H1 (cell line): ENCODE measurements at regions not wholly inside any gene's neighbourhood (a gene's known extent, or its start where the extent isn't known, plus 50 kb on each side); places are given as distances from the start of the nearest gene placed in this dataset.

ENCODE experiments used
- CTCF ChIA-PET: fragments of 300-600 bp; sonication (Branson Sonifier 250); formaldehyde crosslinking; loops from one replicate; lab custom pipeline; 2021; ENCODE audit not compliant: partially characterized antibody; lab: Charles Lee
- POLR2A ChIA-PET: fragments of 300-600 bp; sonication (Branson Sonifier 250); formaldehyde crosslinking; loops from one replicate; lab custom pipeline; 2021; ENCODE audit warnings: inconsistent platforms; ENCODE audit not compliant: partially characterized antibody; lab: Charles Lee
- DNase-seq, 2 experiments: peaks; one replicate each; pipeline versions ENCODE4 v3.0.0 to v3.0.0-alpha.2; 2010 to 2022; ENCODE audit warnings: low spot score in 2 of 2, low read depth in 1 of 2, mixed read lengths in 1 of 2
- FAIRE-seq: peaks from 2 replicates; lab custom pipeline; 2011; peaks lifted over from hg19 to GRCh38; lab: Jason Lieb, UNC
- H2AFZ ChIP-seq: 2 replicates; pipeline ENCODE4 v1.8.1; 2012; ENCODE audit warnings: low read length, inconsistent platforms
- H2AK5ac ChIP-seq: 2 replicates; pipeline ENCODE4 v1.6.1; 2013; ENCODE audit warnings: low read depth, low read length
- H2BK120ac ChIP-seq: replicated peaks from 2 replicates; pipeline ENCODE3; 2013; ENCODE audit warnings: low read depth, low read length, inconsistent platforms
- H2BK12ac ChIP-seq: 2 replicates; pipeline ENCODE4 v1.6.1; 2013; ENCODE audit warnings: low read depth, low read length
- H2BK15ac ChIP-seq: 2 replicates; pipeline ENCODE4 v1.6.1; 2013; ENCODE audit warnings: low read length
- H2BK20ac ChIP-seq: 2 replicates; pipeline ENCODE4 v1.6.1; 2013; ENCODE audit warnings: low read length
- H2BK5ac ChIP-seq: 2 replicates; pipeline ENCODE4 v1.6.1; 2013; ENCODE audit warnings: low read depth, low read length
- H3K14ac ChIP-seq: 2 replicates; pipeline ENCODE4 v1.6.1; 2013; ENCODE audit warnings: inconsistent platforms; ENCODE audit not compliant: insufficient read length
- H3K18ac ChIP-seq: 2 replicates; pipeline ENCODE4 v1.6.1; 2013; ENCODE audit warnings: low read length; ENCODE audit errors: extremely low read depth
- H3K23ac ChIP-seq: 2 replicates; pipeline ENCODE4 v1.6.1; 2013; ENCODE audit warnings: inconsistent platforms; ENCODE audit not compliant: insufficient read length
- H3K23me2 ChIP-seq: 2 replicates; pipeline ENCODE4 v1.6.1; 2013; ENCODE audit warnings: low read depth, low read length
- H3K27ac ChIP-seq: 2 replicates; pipeline ENCODE4 v1.6.1; 2011; ENCODE audit warnings: low read depth, low read length, inconsistent platforms
- H3K27me3 ChIP-seq, 4 experiments: replicated peaks in 1 of 4; 1 replicate in 1 of 4; 2 replicates in 3 of 4; pipeline versions ENCODE4 v1.6.1 to v1.8.1; 2011 to 2013; ENCODE audit warnings: low read length in 3 of 4, mild to moderate bottlenecking in 3 of 4, inconsistent platforms in 2 of 4, mixed read lengths in 2 of 4, moderate library complexity in 1 of 4; ENCODE audit not compliant: control insufficient read depth in 3 of 4, insufficient read depth in 3 of 4; ENCODE audit errors: extremely low read depth in 1 of 4
- H3K36me3 ChIP-seq, 4 experiments: 2 replicates each; pipeline versions ENCODE4 v1.6.1 to v1.8.1; 2011 to 2013; ENCODE audit warnings: mild to moderate bottlenecking in 4 of 4, low read length in 3 of 4, moderate library complexity in 2 of 4, control low read depth in 1 of 4, inconsistent platforms in 1 of 4; ENCODE audit not compliant: insufficient read depth in 4 of 4, control insufficient read depth in 2 of 4
- H3K4ac ChIP-seq: replicated peaks from 2 replicates; pipeline ENCODE3; 2013; ENCODE audit warnings: low read length, low read depth, mixed read lengths, inconsistent platforms; ENCODE audit not compliant: insufficient read length
- H3K4me1 ChIP-seq, 4 experiments: replicated peaks in 1 of 4; 1 replicate in 1 of 4; 2 replicates in 3 of 4; pipeline versions ENCODE4 v1.6.1 to v1.8.1; 2011 to 2013; ENCODE audit warnings: low read length in 3 of 4, inconsistent platforms in 2 of 4, mixed read lengths in 1 of 4; ENCODE audit not compliant: insufficient read depth in 4 of 4, control insufficient read depth in 3 of 4
- H3K4me2 ChIP-seq, 2 experiments: 2 replicates each; pipeline versions ENCODE4 v1.6.1 to v1.8.1; 2011 to 2013; ENCODE audit warnings: low read depth in 2 of 2, low read length in 2 of 2, control low read depth in 1 of 2, inconsistent platforms in 1 of 2, mild to moderate bottlenecking in 1 of 2; ENCODE audit not compliant: insufficient read depth in 1 of 2
- H3K4me3 ChIP-seq, 4 experiments: fragments of 200-600, 300-600 bp in 1 of 4; sonication (generic), shearing (Covaris generic), sonication (Bioruptor Twin) in 1 of 4; 2 replicates each; pipeline versions ENCODE4 v1.5.1 to v1.8.1; 2011 to 2016; ENCODE audit warnings: low read length in 4 of 4, low read depth in 3 of 4, control low read depth in 2 of 4, inconsistent platforms in 2 of 4, mild to moderate bottlenecking in 2 of 4, mixed read lengths in 1 of 4, moderate library complexity in 1 of 4; ENCODE audit not compliant: insufficient read depth in 2 of 4; ENCODE audit errors: extremely low read depth in 1 of 4
- H3K56ac ChIP-seq: replicated peaks from 2 replicates; pipeline ENCODE3; 2013; ENCODE audit warnings: low read depth, mild to moderate bottlenecking, mixed read lengths, low read length, inconsistent platforms; ENCODE audit not compliant: insufficient read length
- H3K79me1 ChIP-seq: 2 replicates; pipeline ENCODE4 v1.6.1; 2013; ENCODE audit warnings: low read depth, low read length, control low read depth
- H3K79me2 ChIP-seq, 2 experiments: 2 replicates each; pipeline versions ENCODE4 v1.6.1 to v1.8.1; 2012 to 2013; ENCODE audit warnings: low read length in 2 of 2, mild to moderate bottlenecking in 2 of 2, inconsistent platforms in 1 of 2; ENCODE audit not compliant: insufficient read depth in 2 of 2, control insufficient read depth in 1 of 2
- H3K9ac ChIP-seq, 4 experiments: replicated peaks in 1 of 4; 1 replicate in 1 of 4; 2 replicates in 3 of 4; pipeline versions ENCODE4 v1.6.1 to v1.8.1; 2011 to 2013; ENCODE audit warnings: low read depth in 3 of 4, low read length in 3 of 4, control low read depth in 2 of 4, mild to moderate bottlenecking in 2 of 4, moderate library complexity in 2 of 4, inconsistent platforms in 1 of 4; ENCODE audit errors: extremely low read depth in 1 of 4
- H3K9me3 ChIP-seq, 2 experiments: 2 replicates each; pipeline versions ENCODE4 v1.6.1 to v1.8.1; 2012 to 2013; ENCODE audit warnings: mild to moderate bottlenecking in 2 of 2, moderate library complexity in 2 of 2, control low read depth in 1 of 2, inconsistent platforms in 1 of 2, low read depth in 1 of 2, low read length in 1 of 2, mixed read lengths in 1 of 2; ENCODE audit not compliant: insufficient read depth in 2 of 2
- H4K20me1 ChIP-seq, 2 experiments: replicated peaks in 1 of 2; 2 replicates each; pipeline versions ENCODE3 to v1.8.1; 2011 to 2013; ENCODE audit warnings: inconsistent platforms in 2 of 2, low read length in 2 of 2, mild to moderate bottlenecking in 1 of 2; ENCODE audit not compliant: insufficient read depth in 2 of 2, control insufficient read depth in 1 of 2
- H4K5ac ChIP-seq: 2 replicates; pipeline ENCODE4 v1.6.1; 2013; ENCODE audit warnings: low read length, low read depth, mixed read lengths, inconsistent platforms; ENCODE audit not compliant: insufficient read length
- H4K8ac ChIP-seq: 2 replicates; pipeline ENCODE4 v1.8.0; 2013; ENCODE audit warnings: mild to moderate bottlenecking, moderate library complexity, low read length, inconsistent platforms; ENCODE audit not compliant: insufficient read depth; ENCODE audit errors: extremely low read depth
- H4K91ac ChIP-seq: replicated peaks from 2 replicates; pipeline ENCODE3; 2013; ENCODE audit warnings: low read length, mixed read lengths, inconsistent platforms; ENCODE audit not compliant: insufficient read length
- BRCA1 ChIP-seq: IDR thresholded peaks from 2 replicates; pipeline ENCODE4 v1.6.1; 2012; ENCODE audit warnings: low read depth, low read length, improper control_type of control experiment
- CEBPB ChIP-seq: IDR thresholded peaks from 2 replicates; pipeline ENCODE4 v1.6.1; 2012; ENCODE audit warnings: low read depth, low read length
- CHD1 ChIP-seq: IDR thresholded peaks from 2 replicates; pipeline ENCODE4 v1.6.1; 2012; ENCODE audit warnings: low read depth, low read length, improper control_type of control experiment
- EGR1 ChIP-seq: IDR thresholded peaks from 2 replicates; pipeline ENCODE4 v1.6.1; 2011; ENCODE audit warnings: low read depth, low read length, borderline replicate concordance
- GABPA ChIP-seq: IDR thresholded peaks from 2 replicates; pipeline ENCODE4 v1.6.1; 2011; ENCODE audit warnings: mild to moderate bottlenecking, low read length, moderate library complexity, borderline replicate concordance; ENCODE audit not compliant: insufficient read depth
- KDM1A ChIP-seq: fragments of 200-600, 300-600 bp; sonication (generic); IDR thresholded peaks from 2 replicates; pipeline ENCODE4 v1.7.1; 2016; ENCODE audit warnings: mild to moderate bottlenecking, low read length, borderline replicate concordance
- KDM5A ChIP-seq: fragments of 200-600 bp; IDR thresholded peaks from 2 replicates; pipeline ENCODE4 v1.7.1; 2012; ENCODE audit warnings: mild to moderate bottlenecking, low read length, inconsistent platforms, mixed read lengths
- NRF1 ChIP-seq: IDR thresholded peaks from 2 replicates; pipeline ENCODE4 v1.6.1; 2011; ENCODE audit warnings: mild to moderate bottlenecking, low read depth, low read length, improper control_type of control experiment
- RBBP5 ChIP-seq: IDR thresholded peaks from 2 replicates; pipeline ENCODE4 v1.7.1; 2012; ENCODE audit warnings: low read depth, mild to moderate bottlenecking, inconsistent platforms, low read length, moderate library complexity, borderline replicate concordance
- RFX5 ChIP-seq: IDR thresholded peaks from 2 replicates; pipeline ENCODE4 v1.6.1; 2011; ENCODE audit warnings: low read depth, low read length, improper control_type of control experiment, borderline replicate concordance
- RXRA ChIP-seq: IDR thresholded peaks from 2 replicates; pipeline ENCODE4 v1.6.1; 2011; ENCODE audit warnings: low read depth, mild to moderate bottlenecking, low read length, moderate library complexity; ENCODE audit not compliant: insufficient read depth
- SP4 ChIP-seq: IDR thresholded peaks from 2 replicates; pipeline ENCODE4 v1.6.1; 2012; ENCODE audit warnings: low read length, inconsistent platforms
- SRF ChIP-seq: IDR thresholded peaks from 2 replicates; pipeline ENCODE4 v1.6.1; 2011; ENCODE audit warnings: mild to moderate bottlenecking, low read depth, low read length, moderate library complexity
- TEAD4 ChIP-seq: IDR thresholded peaks from 2 replicates; pipeline ENCODE4 v1.6.1; 2012; ENCODE audit warnings: low read depth, low read length, inconsistent platforms, mixed read lengths

DNA sequence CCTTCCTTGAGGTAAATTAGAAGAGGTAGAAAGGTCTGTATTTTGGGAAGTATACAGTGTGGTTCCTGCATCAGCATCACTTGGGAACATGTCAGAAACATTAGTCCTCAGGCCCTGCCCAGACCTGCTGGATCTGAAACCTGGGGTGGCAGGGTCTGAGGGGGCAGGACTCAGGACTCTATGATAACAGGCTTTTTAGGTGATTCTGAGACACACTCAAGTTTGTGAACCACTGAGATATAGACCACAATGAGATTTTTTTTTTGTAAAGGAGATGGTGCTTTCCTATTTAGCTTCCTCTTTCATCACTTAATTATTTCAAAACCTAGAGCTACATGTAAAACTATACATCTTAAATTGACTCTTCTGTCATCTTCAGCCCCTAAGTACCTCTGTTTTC, 262.7 kb upstream of the SPOPL start:
- Histone ChIP-seq H2AK5ac (no peak overlapping the region), H2AFZ (no peak overlapping the region), H3K27ac (no peak overlapping the region), H2BK15ac (no peak overlapping the region), H3K4me3 (no peak overlapping the region), H3K18ac (no peak overlapping the region), H3K79me1 (no peaks in the 10 kb centered on the region), H2BK20ac (0 out of 2 replicates have a peak overlapping the region, but pooled peaks have one; percentile 64), H2BK5ac (no peak overlapping the region), H3K4me1 (peaks cover 0 to 7% (median 0%) of the 10 kb centered on the region in 4 experiments; a peak in 2 of 7 replicates), H4K5ac (no peak overlapping the region), H3K27me3 (no peaks in the 10 kb centered on the region), H3K79me2 (no peaks in the 10 kb centered on the region), H3K23me2 (no peaks in the 10 kb centered on the region), H3K9me3 (no peaks in the 10 kb centered on the region), H2BK12ac (no peak overlapping the region), H4K20me1 (no peaks in the 10 kb centered on the region), H3K14ac (no peak overlapping the region), H3K9ac (no peak overlapping the region), H3K36me3 (no peaks in the 10 kb centered on the region), H3K4ac (no peak overlapping the region), H4K8ac (no peak overlapping the region), H3K4me2 (no peak overlapping the region), H3K23ac (no peak overlapping the region), H4K91ac (no peak overlapping the region), H3K56ac (no peak overlapping the region), H2BK120ac (no peak overlapping the region)
- no peak for FAIRE-seq
- no peak for DNase-seq
- CTCF ChIA-PET: no interaction called here
- POLR2A ChIA-PET: no interaction called here
- TF ChIP-seq SRF (no peak), NRF1 (no peak), GABPA (no peak), CEBPB (no peak), EGR1 (no peak), RFX5 (no peak), CHD1 (no peak), RBBP5 (no peak), RXRA (no peak), BRCA1 (no peak), TEAD4 (no peak), KDM5A (no peak), KDM1A (no peak), SP4 (no peak)
